ENCODE measurements at regions not wholly inside any gene's neighbourhood (a gene's known extent, or its start where the extent isn't known, plus 50 kb on each side); places are given as distances from the start of the nearest gene placed in this dataset.
"Not testable (repeated sequence)": the region's sequence is repeated elsewhere in the genome, so short reads cannot be mapped to it uniquely, and the experiment has no call there.

GRCh38 chr6:3546121-3546520 is 89.3 kb upstream of the SLC22A23 start:
- peak; percentile 74 for DNase-seq

- DNase-seq, result no peak
Measured at GRCh38 chr6:3545156-3545555, 88.3 kb upstream of the SLC22A23 start.

- no peak for DNase-seq
Measured at GRCh38 chr6:3542032-3542640, 85.3 kb upstream of the SLC22A23 start.

GRCh38 chr6:3541006-3541585 is 84.2 kb upstream of the SLC22A23 start:
- DNase-seq, result no peak

- no peak for DNase-seq
Measured at GRCh38 chr6:3540253-3540820, 83.5 kb upstream of the SLC22A23 start.

GRCh38 chr6:3538536-3538935 is 81.7 kb upstream of the SLC22A23 start:
- DNase-seq, result no peak

- no peak for DNase-seq
Measured at GRCh38 chr6:3536901-3537300, 80.1 kb upstream of the SLC22A23 start.

- no peak for DNase-seq
Measured at GRCh38 chr6:3535776-3536435, 79.1 kb upstream of the SLC22A23 start.

- DNase-seq, result no peak
Measured at GRCh38 chr6:3535033-3535775, 78.4 kb upstream of the SLC22A23 start.

- no peak for DNase-seq
Measured at GRCh38 chr6:3534599-3534998, 77.7 kb upstream of the SLC22A23 start.

GRCh38 chr6:3533981-3534380 is 77.1 kb upstream of the SLC22A23 start:
- DNase-seq, result no peak

- DNase-seq, result no peak
Measured at GRCh38 chr6:3532296-3532916, 75.6 kb upstream of the SLC22A23 start.

- no peak for DNase-seq
Measured at GRCh38 chr6:3531481-3531880, 74.6 kb upstream of the SLC22A23 start.

- DNase-seq, result no peak
Measured at GRCh38 chr6:3530515-3530914, 73.7 kb upstream of the SLC22A23 start.

- DNase-seq, result no peak
Measured at GRCh38 chr6:3529721-3530120, 72.9 kb upstream of the SLC22A23 start.

GRCh38 chr6:3529232-3529631 is 72.4 kb upstream of the SLC22A23 start:
- no peak for DNase-seq

- not testable (repeated sequence) for DNase-seq
Measured at GRCh38 chr6:3528081-3528671, 71.3 kb upstream of the SLC22A23 start.

GRCh38 chr6:3527651-3527977 is 70.8 kb upstream of the SLC22A23 start:
- no peak for DNase-seq

GRCh38 chr6:3526962-3527650 is 70.3 kb upstream of the SLC22A23 start:
- DNase-seq, result no peak

GRCh38 chr6:3525915-3526314 is 69.1 kb upstream of the SLC22A23 start:
- no peak for DNase-seq

GRCh38 chr6:3524456-3524855 is 67.6 kb upstream of the SLC22A23 start:
- no peak for DNase-seq

- DNase-seq, result no peak
Measured at GRCh38 chr6:3523966-3524365, 67.1 kb upstream of the SLC22A23 start.
